SK-N-MC (cell line): ENCODE measurements at regions not wholly inside any gene's neighbourhood (a gene's known extent, or its start where the extent isn't known, plus 50 kb on each side); places are given as distances from the start of the nearest gene placed in this dataset.

Experiments
- DNase-seq: peaks from one replicate; pipeline ENCODE4 v3.0.0-alpha.2; 2011; ENCODE audit warnings: low read depth, low spot score
- H3K27ac ChIP-seq: fragments of 200-600 bp; sonication (generic); 2 replicates; pipeline ENCODE4 v1.5.1; 2016; ENCODE audit warnings: mixed run types
- H3K36me3 ChIP-seq: fragments of 200-600 bp; sonication (generic); 2 replicates; pipeline ENCODE4 v1.6.1; 2017; ENCODE audit warnings: antibody characterized with exemption, low read length, mixed read lengths; ENCODE audit not compliant: insufficient read depth
- H3K4me3 ChIP-seq: fragments of 200-600 bp; sonication (generic); 2 replicates; pipeline ENCODE4 v1.5.1; 2016
- H3K9ac ChIP-seq: fragments of 200-600 bp; sonication (generic); 2 replicates; pipeline ENCODE4 v1.8.0; 2017; ENCODE audit warnings: mixed run types, mixed read lengths; ENCODE audit not compliant: insufficient read length
- H3K9me3 ChIP-seq: fragments of 200-600 bp; sonication (generic); 2 replicates; pipeline ENCODE4 v1.6.1; 2017; ENCODE audit warnings: low read depth, mild to moderate bottlenecking, antibody characterized with exemption, low read length, moderate library complexity, mixed read lengths
- EZH2 ChIP-seq: fragments of 200-600 bp; sonication (generic); IDR thresholded peaks from one replicate; pipeline ENCODE4 v1.6.1; 2017; ENCODE audit warnings: antibody characterized with exemption
- FOXP2 ChIP-seq: optimal IDR thresholded peaks from 2 replicates; pipeline ENCODE3; 2011; ENCODE audit warnings: mild to moderate bottlenecking, moderate library complexity; ENCODE audit not compliant: insufficient read depth; ENCODE audit errors: extremely low read length, control extremely low read depth
- POLR2AphosphoS5 ChIP-seq: IDR thresholded peaks from 2 replicates; pipeline ENCODE4 v1.6.1; 2012; ENCODE audit warnings: mild to moderate bottlenecking, low read depth, low read length, borderline replicate concordance

DNA sequence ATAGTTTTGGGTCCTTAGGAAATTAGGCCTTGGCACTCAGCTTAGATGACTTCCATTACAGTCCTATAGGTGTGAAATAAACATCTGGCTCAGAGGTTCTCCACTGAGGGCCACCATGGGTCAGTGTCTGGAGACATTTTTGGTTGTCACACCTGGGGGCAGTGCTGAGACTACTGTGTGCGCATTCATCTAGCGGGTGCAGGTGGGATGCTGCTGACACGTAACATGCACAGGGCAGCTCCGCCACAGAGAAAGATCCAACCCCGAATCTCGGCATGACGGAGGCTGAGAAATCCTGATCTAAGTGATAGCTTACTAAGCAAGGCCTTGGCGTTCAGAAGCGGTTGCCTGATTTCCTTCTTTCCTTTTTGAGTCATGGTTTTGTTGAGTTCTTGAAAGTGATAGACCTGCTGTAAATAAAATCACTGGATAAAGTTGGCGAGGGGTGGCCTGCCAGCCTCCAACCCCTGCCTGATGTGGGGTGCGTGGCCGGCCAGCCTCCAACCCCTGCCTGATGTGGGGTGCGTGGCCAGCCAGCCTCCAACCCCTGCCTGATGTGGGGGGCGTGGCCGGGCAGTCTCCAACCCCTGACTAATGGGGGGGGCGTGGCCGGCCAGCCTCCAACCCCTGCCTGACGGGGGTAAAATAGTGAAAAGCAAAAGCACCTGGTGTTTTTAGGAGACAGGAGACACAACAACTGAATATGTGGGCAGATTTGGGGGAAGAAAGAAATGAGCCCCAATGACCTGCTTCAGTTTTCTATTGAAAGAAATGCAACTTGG is 158.1 kb downstream of the CDH26 start:
- H3K27ac ChIP-seq, result no peak overlapping the region
- TF ChIP-seq EZH2, result no peak
- TF ChIP-seq FOXP2, result no peak
- TF ChIP-seq POLR2AphosphoS5, result no peak
- no peaks in the 10 kb centered on the region for H3K9me3 ChIP-seq
- H3K4me3 ChIP-seq, result no peak overlapping the region
- no peaks in the 10 kb centered on the region for H3K36me3 ChIP-seq
- no peak for DNase-seq
- no peak overlapping the region for H3K9ac ChIP-seq

DNA sequence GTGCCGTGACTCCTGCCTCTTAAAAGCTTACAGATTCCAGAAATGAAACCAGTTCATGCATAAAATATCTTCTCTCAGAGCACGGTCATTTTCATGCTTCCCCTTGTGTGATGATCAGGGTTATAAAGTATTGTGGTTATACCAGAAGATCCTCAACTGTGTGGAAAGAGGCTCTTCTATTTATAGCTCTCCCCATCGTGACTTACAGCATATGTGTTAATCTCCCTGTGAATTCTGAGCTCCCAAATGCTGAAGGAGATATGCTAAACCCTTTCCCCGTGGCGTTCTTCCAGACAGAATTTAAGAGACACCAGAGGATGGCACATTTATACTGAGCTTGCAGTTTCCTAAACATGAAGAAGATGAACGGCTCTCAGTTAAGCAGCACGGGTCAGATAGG is 158.8 kb downstream of the CDH26 start:
- H3K4me3 ChIP-seq, result no peak overlapping the region; the same call in 1 of the 2 replicates
- no peaks in the 10 kb centered on the region for H3K9me3 ChIP-seq
- H3K27ac ChIP-seq, result no peak overlapping the region
- DNase-seq, result no peak
- H3K9ac ChIP-seq, result no peak overlapping the region
- TF ChIP-seq POLR2AphosphoS5 (no peak), FOXP2 (no peak), EZH2 (no peak)
- H3K36me3 ChIP-seq, result no peaks in the 10 kb centered on the region

DNA sequence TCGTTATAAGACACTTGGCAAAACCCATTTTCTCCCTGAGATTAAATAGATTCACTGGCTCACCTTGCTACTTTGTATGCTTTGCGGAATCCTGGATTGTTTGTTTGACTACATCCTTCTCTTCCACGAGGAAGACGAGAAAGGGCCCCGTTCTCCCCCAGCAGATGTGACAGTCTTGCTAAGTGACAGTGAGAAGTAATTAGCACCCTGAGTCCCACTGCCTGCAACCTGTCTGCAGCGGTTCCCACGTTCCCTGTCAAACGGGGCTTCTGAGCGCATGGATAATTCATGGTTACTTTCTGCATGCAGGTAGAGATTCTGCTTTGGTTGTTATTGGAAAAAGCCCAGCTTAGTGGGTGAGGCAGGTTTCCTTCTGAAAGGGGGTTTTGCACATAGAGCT is 163.7 kb downstream of the CDH26 start:
- Histone ChIP-seq H3K4me3 (no peak overlapping the region), H3K9me3 (no peaks in the 10 kb centered on the region), H3K27ac (no peak overlapping the region), H3K36me3 (no peaks in the 10 kb centered on the region), H3K9ac (no peak overlapping the region)
- TF ChIP-seq EZH2, result no peak
- no peak for TF ChIP-seq FOXP2
- no peak for TF ChIP-seq POLR2AphosphoS5
- no peak for DNase-seq

DNA sequence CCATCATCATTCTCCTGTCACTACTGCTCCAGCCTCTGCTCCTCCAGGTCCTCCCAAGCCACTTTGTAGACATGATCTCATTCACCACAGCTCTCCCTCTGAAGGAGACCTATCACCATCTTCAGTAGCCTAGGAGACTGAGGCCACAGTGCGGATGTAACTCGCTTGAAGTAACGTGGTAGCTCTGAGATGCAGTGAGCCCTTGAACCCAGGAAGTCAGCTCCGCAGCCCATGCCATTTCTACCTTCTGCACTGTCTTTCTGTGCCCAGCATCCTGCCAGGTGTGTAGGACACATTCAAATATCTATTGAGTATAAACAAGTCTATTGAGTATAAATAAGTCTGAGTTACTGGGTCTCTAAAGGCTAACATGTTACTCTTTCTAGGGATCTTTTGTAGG is 164.4 kb downstream of the CDH26 start:
- Histone ChIP-seq H3K4me3 (no peak overlapping the region), H3K9ac (no peak overlapping the region), H3K9me3 (no peaks in the 10 kb centered on the region), H3K36me3 (no peaks in the 10 kb centered on the region), H3K27ac (no peak overlapping the region)
- TF ChIP-seq FOXP2 (no peak), POLR2AphosphoS5 (no peak), EZH2 (no peak)
- no peak for DNase-seq

DNA sequence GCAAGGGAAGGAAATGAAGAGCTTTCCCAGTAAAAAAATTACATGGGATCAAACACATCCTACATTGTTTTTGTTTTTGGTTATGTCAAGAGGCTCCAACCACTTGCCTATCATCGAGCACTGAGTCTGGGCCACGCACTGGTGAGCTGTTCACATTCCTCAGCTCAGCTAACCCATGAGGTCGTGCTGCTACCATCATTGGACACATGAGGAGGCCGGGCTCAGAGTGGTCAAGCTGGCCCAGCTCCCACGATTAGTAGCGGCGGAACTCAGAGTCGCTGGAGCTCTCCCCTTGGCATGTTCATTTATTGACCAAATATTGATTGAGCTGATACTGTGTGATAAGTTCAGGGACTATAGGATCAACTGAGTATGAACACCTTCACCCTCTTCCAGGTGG is 164.9 kb downstream of the CDH26 start:
- no peak for DNase-seq
- no peak overlapping the region for H3K9ac ChIP-seq
- H3K36me3 ChIP-seq, result no peaks in the 10 kb centered on the region
- no peak overlapping the region for H3K4me3 ChIP-seq
- no peak for TF ChIP-seq POLR2AphosphoS5
- TF ChIP-seq EZH2, result no peak
- TF ChIP-seq FOXP2, result no peak
- no peaks in the 10 kb centered on the region for H3K9me3 ChIP-seq
- no peak overlapping the region for H3K27ac ChIP-seq

DNA sequence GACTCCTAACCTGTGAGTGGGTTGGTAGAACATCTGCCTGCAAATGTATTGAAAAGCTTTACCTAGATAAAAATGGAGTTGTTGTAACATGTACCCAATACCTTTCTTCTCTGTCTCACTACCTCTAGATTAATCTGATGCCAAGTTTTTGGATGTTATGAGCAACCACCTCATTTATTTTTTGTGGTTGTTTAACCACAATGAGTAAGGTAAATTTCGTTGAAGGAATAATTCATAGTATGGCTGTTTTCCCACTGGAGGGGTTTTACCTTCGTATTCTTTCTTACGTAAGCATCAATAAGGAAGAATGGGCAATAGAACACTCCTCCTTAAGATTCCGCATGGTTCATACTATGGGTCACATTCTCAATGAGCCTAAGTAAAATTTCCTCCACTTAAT is 165.4 kb downstream of the CDH26 start:
- Histone ChIP-seq H3K27ac (no peak overlapping the region), H3K9ac (no peak overlapping the region), H3K4me3 (no peak overlapping the region), H3K36me3 (no peaks in the 10 kb centered on the region), H3K9me3 (no peaks in the 10 kb centered on the region)
- DNase-seq, result no peak
- TF ChIP-seq EZH2 (no peak), POLR2AphosphoS5 (no peak), FOXP2 (no peak)

DNA sequence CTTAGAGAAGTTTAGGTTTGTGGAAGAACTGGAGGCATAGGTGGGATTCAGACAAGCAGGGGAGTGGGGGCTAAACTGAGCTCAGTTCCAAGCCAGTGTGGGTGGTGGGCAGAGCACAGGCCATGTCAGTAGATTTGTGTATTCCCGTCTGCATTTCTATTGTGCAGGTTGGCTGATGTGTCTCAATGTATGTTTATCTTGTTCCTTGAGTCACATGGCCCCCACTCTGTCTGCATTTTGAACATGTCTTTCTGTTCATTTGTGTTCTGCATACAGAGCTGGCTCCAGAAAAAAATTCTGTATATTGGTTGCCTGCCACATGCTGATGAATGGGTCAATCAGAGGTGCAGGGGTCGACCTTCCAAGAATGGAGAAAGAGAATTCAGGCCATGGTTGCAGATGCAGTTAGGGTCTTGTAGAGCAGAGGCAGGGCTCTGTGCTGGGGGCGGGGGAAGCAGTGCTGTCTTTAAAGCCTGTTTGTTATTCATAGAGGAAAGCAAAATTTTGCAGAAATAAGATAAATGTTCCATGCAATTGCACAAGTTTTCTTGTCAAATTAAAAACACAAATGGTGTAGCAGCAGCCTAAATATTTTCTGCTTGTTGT is 166.7 kb downstream of the CDH26 start:
- Histone ChIP-seq H3K4me3 (no peak overlapping the region), H3K9ac (no peak overlapping the region), H3K27ac (no peak overlapping the region), H3K9me3 (no peaks in the 10 kb centered on the region), H3K36me3 (no peaks in the 10 kb centered on the region)
- DNase-seq, result no peak
- TF ChIP-seq POLR2AphosphoS5 (no peak), FOXP2 (no peak), EZH2 (no peak)

DNA sequence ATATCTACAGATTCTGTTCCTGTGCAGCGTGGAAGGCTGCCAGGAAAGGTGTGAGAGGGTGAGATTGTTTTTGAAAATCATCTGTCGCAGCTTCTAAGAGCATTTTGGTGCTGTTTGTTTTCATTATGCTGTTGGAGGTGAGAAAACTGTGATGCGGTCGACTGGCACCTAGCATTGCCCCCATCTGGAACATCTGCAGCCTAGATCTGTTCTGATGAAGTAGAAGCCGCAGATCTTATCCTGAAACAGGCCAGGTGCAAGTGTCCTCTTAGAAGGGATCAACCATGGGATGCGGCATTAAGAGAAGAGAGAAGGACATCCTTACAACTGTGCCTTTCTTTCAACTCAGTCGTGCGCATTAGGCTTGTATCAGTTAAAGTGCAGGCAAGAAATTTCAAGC is 167.3 kb downstream of the CDH26 start:
- TF ChIP-seq EZH2 (no peak), FOXP2 (no peak), POLR2AphosphoS5 (no peak)
- DNase-seq, result no peak
- Histone ChIP-seq H3K9ac (no peak overlapping the region), H3K36me3 (no peaks in the 10 kb centered on the region), H3K4me3 (no peak overlapping the region), H3K27ac (no peak overlapping the region), H3K9me3 (no peaks in the 10 kb centered on the region)
